ENCODE measurements at regions not wholly inside any gene's neighbourhood (a gene's known extent, or its start where the extent isn't known, plus 50 kb on each side); places are given as distances from the start of the nearest gene placed in this dataset.

GRCh38 chr2:144946263-144946662, 426.3 kb upstream of the ZEB2 start:
- Mint-ChIP-seq H3K4me1 (no peaks in the 10 kb centered on the region), H3K27me3 (no peaks in the 10 kb centered on the region), H3K36me3 (ENCODE audit: low read depth) (no peaks in the 10 kb centered on the region), H3K4me3 (no peak overlapping the region), H3K27ac (no peak overlapping the region)
- ATAC-seq (no peak), DNase-seq (no peak)
- peaks cover 3% of the 10 kb centered on the region for H3K9me3 ChIP-seq (ENCODE audit: control insufficient read depth, low read length, poor library complexity, severe bottlenecking)

GRCh38 chr2:144944546-144945220, 424.8 kb upstream of the ZEB2 start:
- Mint-ChIP-seq H3K27ac (no peak overlapping the region), H3K27me3 (no peaks in the 10 kb centered on the region), H3K4me1 (no peaks in the 10 kb centered on the region), H3K4me3 (no peak overlapping the region), H3K36me3 (ENCODE audit: low read depth) (no peaks in the 10 kb centered on the region)
- no peak for ATAC-seq
- H3K9me3 ChIP-seq (ENCODE audit: control insufficient read depth, low read length, poor library complexity, severe bottlenecking): peaks cover 3% of the 10 kb centered on the region
- DNase-seq: no peak

- no peak overlapping the region for H3K27ac Mint-ChIP-seq
- no peak for DNase-seq
Measured at GRCh38 chr2:144943986-144944385, 424.1 kb upstream of the ZEB2 start.

GRCh38 chr2:144943293-144943941, 423.5 kb upstream of the ZEB2 start:
- Mint-ChIP-seq H3K36me3 (ENCODE audit: low read depth) (no peaks in the 10 kb centered on the region), H3K4me3 (no peak overlapping the region), H3K27me3 (no peaks in the 10 kb centered on the region), H3K27ac (no peak overlapping the region), H3K4me1 (no peaks in the 10 kb centered on the region)
- no peak for ATAC-seq
- no peak for DNase-seq
- peaks cover 3% of the 10 kb centered on the region for H3K9me3 ChIP-seq (ENCODE audit: control insufficient read depth, low read length, poor library complexity, severe bottlenecking)

More at GRCh38 chr2:144943986-144944385, 424.1 kb upstream of the ZEB2 start:
- no peaks in the 10 kb centered on the region for H3K4me1 Mint-ChIP-seq
- no peaks in the 10 kb centered on the region for H3K27me3 Mint-ChIP-seq
- peaks cover 3% of the 10 kb centered on the region for H3K9me3 ChIP-seq (ENCODE audit: control insufficient read depth, low read length, poor library complexity, severe bottlenecking)
- no peak overlapping the region for H3K4me3 Mint-ChIP-seq
- no peaks in the 10 kb centered on the region for H3K36me3 Mint-ChIP-seq (ENCODE audit: low read depth)
- no peak for ATAC-seq

- no peaks in the 10 kb centered on the region for H3K27me3 Mint-ChIP-seq
- DNase-seq (no peak), ATAC-seq (no peak)
- peaks cover 3% of the 10 kb centered on the region for H3K9me3 ChIP-seq (ENCODE audit: control insufficient read depth, low read length, poor library complexity, severe bottlenecking)
- no peak overlapping the region for H3K27ac Mint-ChIP-seq
- no peaks in the 10 kb centered on the region for H3K36me3 Mint-ChIP-seq (ENCODE audit: low read depth)
- H3K4me3 Mint-ChIP-seq: no peak overlapping the region
- no peaks in the 10 kb centered on the region for H3K4me1 Mint-ChIP-seq
Measured at GRCh38 chr2:144942516-144943256, 422.8 kb upstream of the ZEB2 start.

- Mint-ChIP-seq H3K4me1 (no peaks in the 10 kb centered on the region), H3K4me3 (no peak overlapping the region), H3K27me3 (no peaks in the 10 kb centered on the region), H3K27ac (no peak overlapping the region), H3K36me3 (ENCODE audit: low read depth) (no peaks in the 10 kb centered on the region)
- ATAC-seq: no peak
- peaks cover 3% of the 10 kb centered on the region for H3K9me3 ChIP-seq (ENCODE audit: control insufficient read depth, low read length, poor library complexity, severe bottlenecking)
- no peak for DNase-seq
Measured at GRCh38 chr2:144941743-144942488, 422.0 kb upstream of the ZEB2 start.

GRCh38 chr2:144939590-144939989, 419.7 kb upstream of the ZEB2 start:
- ATAC-seq: no peak
- H3K4me3 Mint-ChIP-seq: no peak overlapping the region
- no peaks in the 10 kb centered on the region for H3K27me3 Mint-ChIP-seq

GRCh38 chr2:144937910-144938709, 418.2 kb upstream of the ZEB2 start:
- Mint-ChIP-seq H3K27me3 (no peaks in the 10 kb centered on the region), H3K27ac (no peak overlapping the region), H3K4me1 (no peaks in the 10 kb centered on the region), H3K36me3 (ENCODE audit: low read depth) (no peaks in the 10 kb centered on the region), H3K4me3 (no peak overlapping the region)
- no peak for ATAC-seq
- DNase-seq: no peak
- no peaks in the 10 kb centered on the region for H3K9me3 ChIP-seq (ENCODE audit: control insufficient read depth, low read length, poor library complexity, severe bottlenecking)

More at GRCh38 chr2:144939590-144939989, 419.7 kb upstream of the ZEB2 start:
- Mint-ChIP-seq H3K4me1 (no peaks in the 10 kb centered on the region), H3K36me3 (ENCODE audit: low read depth) (no peaks in the 10 kb centered on the region), H3K27ac (no peak overlapping the region)
- no peak for DNase-seq
- H3K9me3 ChIP-seq (ENCODE audit: control insufficient read depth, low read length, poor library complexity, severe bottlenecking): peaks cover 3% of the 10 kb centered on the region

- ATAC-seq (no peak), DNase-seq (no peak)
- no peaks in the 10 kb centered on the region for H3K9me3 ChIP-seq (ENCODE audit: control insufficient read depth, low read length, poor library complexity, severe bottlenecking)
- Mint-ChIP-seq H3K27ac (no peak overlapping the region), H3K4me3 (no peak overlapping the region), H3K4me1 (no peaks in the 10 kb centered on the region), H3K27me3 (peaks cover 4% of the 10 kb centered on the region), H3K36me3 (ENCODE audit: low read depth) (no peaks in the 10 kb centered on the region)
Measured at GRCh38 chr2:144937066-144937465, 417.1 kb upstream of the ZEB2 start.

- H3K4me3 Mint-ChIP-seq: no peak overlapping the region
- H3K4me1 Mint-ChIP-seq: no peaks in the 10 kb centered on the region
- no peak for DNase-seq
- no peak overlapping the region for H3K27ac Mint-ChIP-seq
- no peaks in the 10 kb centered on the region for H3K36me3 Mint-ChIP-seq (ENCODE audit: low read depth)
- H3K27me3 Mint-ChIP-seq: peaks cover 4% of the 10 kb centered on the region
- H3K9me3 ChIP-seq (ENCODE audit: control insufficient read depth, low read length, poor library complexity, severe bottlenecking): no peaks in the 10 kb centered on the region
- ATAC-seq: no peak
Measured at GRCh38 chr2:144936442-144936841, 416.5 kb upstream of the ZEB2 start.

- H3K27me3 Mint-ChIP-seq: peaks cover 4% of the 10 kb centered on the region
- ATAC-seq: no peak
- no peaks in the 10 kb centered on the region for H3K9me3 ChIP-seq (ENCODE audit: control insufficient read depth, low read length, poor library complexity, severe bottlenecking)
- H3K36me3 Mint-ChIP-seq (ENCODE audit: low read depth): no peaks in the 10 kb centered on the region
- no peak overlapping the region for H3K27ac Mint-ChIP-seq
- no peak for DNase-seq
- H3K4me1 Mint-ChIP-seq: no peaks in the 10 kb centered on the region
- no peak overlapping the region for H3K4me3 Mint-ChIP-seq
Measured at GRCh38 chr2:144935736-144936135, 415.8 kb upstream of the ZEB2 start.

- no peaks in the 10 kb centered on the region for H3K9me3 ChIP-seq (ENCODE audit: control insufficient read depth, low read length, poor library complexity, severe bottlenecking)
- Mint-ChIP-seq H3K27ac (no peak overlapping the region), H3K36me3 (ENCODE audit: low read depth) (no peaks in the 10 kb centered on the region), H3K4me3 (no peak overlapping the region), H3K4me1 (no peaks in the 10 kb centered on the region), H3K27me3 (peaks cover 4% of the 10 kb centered on the region)
- DNase-seq (no peak), ATAC-seq (no peak)
Measured at GRCh38 chr2:144935191-144935590, 415.3 kb upstream of the ZEB2 start.
